ENCODE measurements at regions not wholly inside any gene's neighbourhood (a gene's known extent, or its start where the extent isn't known, plus 50 kb on each side); places are given as distances from the start of the nearest gene placed in this dataset.
A peak's percentile ranks its signal among the peaks of the same experiment; 100 is the strongest.

GRCh38 chr6:126650931-126651330, 311.0 kb downstream of the CENPW start:
- no peak overlapping the region for H3K4me3 ChIP-seq (ENCODE audit: low read depth, low read length)
- DNase-seq (ENCODE audit: low read depth) = no peak
- TF ChIP-seq CTCF (IDR thresholded peaks at IDR 0.05; ENCODE audit: low read depth, low read length, missing control alignments) = no peak

- DNase-seq (ENCODE audit: low read depth) = peak; percentile 4
- H3K4me3 ChIP-seq (ENCODE audit: low read depth, low read length) = no peak overlapping the region
- TF ChIP-seq CTCF (IDR thresholded peaks at IDR 0.05; ENCODE audit: low read depth, low read length, missing control alignments) = peak; percentile 41
These were observed 317.8 kb downstream of the CENPW start for GRCh38 chr6:126657561-126658175.

GRCh38 chr6:126660376-126660775, 320.5 kb downstream of the CENPW start:
- DNase-seq (ENCODE audit: low read depth) = no peak
- no peak for TF ChIP-seq CTCF (IDR thresholded peaks at IDR 0.05; ENCODE audit: low read depth, low read length, missing control alignments)
- no peak overlapping the region for H3K4me3 ChIP-seq (ENCODE audit: low read depth, low read length)

- no peak for TF ChIP-seq CTCF (IDR thresholded peaks at IDR 0.05; ENCODE audit: low read depth, low read length, missing control alignments)
- no peak overlapping the region for H3K4me3 ChIP-seq (ENCODE audit: low read depth, low read length)
- DNase-seq (ENCODE audit: low read depth) = no peak
These were observed 321.7 kb downstream of the CENPW start for GRCh38 chr6:126661646-126662045.

GRCh38 chr6:126662966-126663365, 323.1 kb downstream of the CENPW start:
- DNase-seq (ENCODE audit: low read depth) = no peak
- TF ChIP-seq CTCF (IDR thresholded peaks at IDR 0.05; ENCODE audit: low read depth, low read length, missing control alignments) = no peak

GRCh38 chr6:126664271-126664670, 324.4 kb downstream of the CENPW start:
- H3K4me3 ChIP-seq (ENCODE audit: low read depth, low read length) = no peak overlapping the region
- DNase-seq (ENCODE audit: low read depth) = no peak
- no peak for TF ChIP-seq CTCF (IDR thresholded peaks at IDR 0.05; ENCODE audit: low read depth, low read length, missing control alignments)

More at GRCh38 chr6:126662966-126663365, 323.1 kb downstream of the CENPW start:
- H3K4me3 ChIP-seq (ENCODE audit: low read depth, low read length) = no peak overlapping the region

GRCh38 chr6:126665551-126665950, 325.6 kb downstream of the CENPW start:
- TF ChIP-seq CTCF (IDR thresholded peaks at IDR 0.05; ENCODE audit: low read depth, low read length, missing control alignments) = no peak
- DNase-seq (ENCODE audit: low read depth) = no peak
- no peak overlapping the region for H3K4me3 ChIP-seq (ENCODE audit: low read depth, low read length)

All from GM12864 (cell line).